HEK293 (cell line): ENCODE measurements at regions not wholly inside any gene's neighbourhood (a gene's known extent, or its start where the extent isn't known, plus 50 kb on each side); places are given as distances from the start of the nearest gene placed in this dataset.

Source experiments
- CTCF ChIA-PET: fragments of 350-600 bp; formaldehyde crosslinking; extraction: SDS; loops from one replicate; lab custom pipeline; 2021; ENCODE audit warnings: antibody characterized with exemption; lab: Yijun Ruan, JAX
- POLR2A ChIA-PET: fragments of 300-600 bp; formaldehyde crosslinking; extraction: SDS; loops from one replicate; lab custom pipeline; 2020; ENCODE audit warnings: antibody characterized with exemption, inconsistent platforms; lab: Yijun Ruan, JAX
- H3K27ac ChIP-seq: fragments of 200-500 bp; sonication (Bioruptor generic); 2 replicates; pipeline ENCODE4 v1.5.1; 2014; ENCODE audit warnings: low read depth, low read length, control low read depth, inconsistent platforms; ENCODE audit errors: extremely low read depth
- H3K36me3 ChIP-seq, 2 experiments: fragments of 200-500 bp in 1 of 2; sonication (Bioruptor generic) in 1 of 2; 1 replicate in 1 of 2; 2 replicates in 1 of 2; pipeline ENCODE4 v1.5.1; 2014 to 2017; ENCODE audit warnings: inconsistent platforms in 2 of 2, low read length in 2 of 2; ENCODE audit not compliant: control insufficient read depth in 2 of 2, insufficient read depth in 1 of 2
- H3K4me1 ChIP-seq: fragments of 200-500 bp; sonication (Bioruptor generic); 2 replicates; pipeline ENCODE4 v1.5.1; 2014; ENCODE audit warnings: mild to moderate bottlenecking, low read length, inconsistent platforms; ENCODE audit not compliant: control insufficient read depth, insufficient read depth
- H3K4me3 ChIP-seq: 2 replicates; pipeline ENCODE4 v1.5.1; 2011; ENCODE audit warnings: low read depth, mild to moderate bottlenecking, control low read depth, low read length, moderate library complexity
- H3K9me3 ChIP-seq: fragments of 200-500 bp; sonication (Bioruptor generic); 2 replicates; pipeline ENCODE4 v1.5.1; 2014; ENCODE audit warnings: low read depth, low read length, inconsistent platforms; ENCODE audit not compliant: control insufficient read depth, insufficient read depth
- OVOL3 ChIP-seq: fragments of 450-650 bp; formaldehyde crosslinking; IDR thresholded peaks from 2 replicates; pipeline ENCODE4 v1.5.1; 2016; ENCODE audit warnings: missing biosample characterization, missing genetic modification characterization
- ZBTB21 ChIP-seq: fragments of 450-650 bp; formaldehyde crosslinking; IDR thresholded peaks from 2 replicates; pipeline ENCODE4 v1.5.1; 2017; ENCODE audit warnings: missing biosample characterization, missing genetic modification characterization
- ZBTB7A ChIP-seq: fragments of 450-650 bp; formaldehyde crosslinking; IDR thresholded peaks from 2 replicates; pipeline ENCODE4 v1.5.1; 2016; ENCODE audit warnings: low read depth, missing biosample characterization, missing genetic modification characterization
- ZBTB8A ChIP-seq: fragments of 450-650 bp; formaldehyde crosslinking; IDR thresholded peaks from 2 replicates; pipeline ENCODE4 v1.5.1; 2016; ENCODE audit warnings: missing biosample characterization, missing genetic modification characterization
- ZIC2 ChIP-seq: fragments of 450-650 bp; formaldehyde crosslinking; IDR thresholded peaks from 2 replicates; pipeline ENCODE4 v1.5.1; 2016; ENCODE audit warnings: missing biosample characterization, missing genetic modification characterization
- ZNF274 ChIP-seq, 2 experiments: fragments of 200-500 bp in 1 of 2; fragments of 450-650 bp in 1 of 2; sonication (Bioruptor generic) in 1 of 2; formaldehyde crosslinking in 1 of 2; IDR thresholded peaks; 2 replicates each; pipeline versions ENCODE4 v1.5.1 to v1.6.1; 2014 to 2016; ENCODE audit warnings: borderline replicate concordance in 1 of 2, inconsistent platforms in 1 of 2, low read length in 1 of 2, missing biosample characterization in 1 of 2, missing genetic modification characterization in 1 of 2
- ZNF311 ChIP-seq: fragments of 450-650 bp; formaldehyde crosslinking; IDR thresholded peaks from 2 replicates; pipeline ENCODE4 v1.5.1; 2017; ENCODE audit warnings: missing biosample characterization, missing genetic modification characterization, borderline replicate concordance
- ZNF335 ChIP-seq: fragments of 450-650 bp; formaldehyde crosslinking; conservative IDR thresholded peaks from 2 replicates; pipeline ENCODE4 v1.5.1; 2016; ENCODE audit warnings: missing biosample characterization, missing genetic modification characterization
- ZNF350 ChIP-seq: fragments of 450-650 bp; formaldehyde crosslinking; IDR thresholded peaks from 2 replicates; pipeline ENCODE4 v1.5.0; 2017; ENCODE audit warnings: missing biosample characterization, mild to moderate bottlenecking, missing genetic modification characterization
- ZNF37A ChIP-seq: fragments of 450-650 bp; IDR thresholded peaks from 2 replicates; pipeline ENCODE4 v1.5.1; 2018; ENCODE audit warnings: missing biosample characterization, missing genetic modification characterization
- ZNF391 ChIP-seq: fragments of 450-650 bp; formaldehyde crosslinking; IDR thresholded peaks from 2 replicates; pipeline ENCODE4 v1.5.1; 2016; ENCODE audit warnings: low read depth, missing biosample characterization, missing genetic modification characterization, borderline replicate concordance
- ZNF426 ChIP-seq: fragments of 450-650 bp; formaldehyde crosslinking; IDR thresholded peaks from 2 replicates; pipeline ENCODE4 v1.5.1; 2017; ENCODE audit warnings: missing biosample characterization, missing genetic modification characterization, mild to moderate bottlenecking, inconsistent platforms, moderate library complexity
- ZSCAN30 ChIP-seq: fragments of 450-650 bp; IDR thresholded peaks from 2 replicates; pipeline ENCODE4 v1.5.1; 2018; ENCODE audit warnings: missing biosample characterization, mild to moderate bottlenecking, missing genetic modification characterization, moderate library complexity
- TF ChIP-seq, protein P1 (sequence below): fragments of 450-650 bp; formaldehyde crosslinking; IDR thresholded peaks from 2 replicates; pipeline ENCODE4 v1.5.1; 2016; ENCODE audit warnings: missing biosample characterization, missing genetic modification characterization
- TF ChIP-seq, protein P2 (sequence below): fragments of 450-650 bp; formaldehyde crosslinking; IDR thresholded peaks from 2 replicates; pipeline ENCODE4 v1.5.1; 2016; ENCODE audit warnings: missing biosample characterization, missing genetic modification characterization, borderline replicate concordance
- TF ChIP-seq, protein P3 (sequence below): fragments of 450-650 bp; formaldehyde crosslinking; IDR thresholded peaks from 2 replicates; pipeline ENCODE4 v1.5.1; 2016; ENCODE audit warnings: missing biosample characterization, missing genetic modification characterization

DNA sequence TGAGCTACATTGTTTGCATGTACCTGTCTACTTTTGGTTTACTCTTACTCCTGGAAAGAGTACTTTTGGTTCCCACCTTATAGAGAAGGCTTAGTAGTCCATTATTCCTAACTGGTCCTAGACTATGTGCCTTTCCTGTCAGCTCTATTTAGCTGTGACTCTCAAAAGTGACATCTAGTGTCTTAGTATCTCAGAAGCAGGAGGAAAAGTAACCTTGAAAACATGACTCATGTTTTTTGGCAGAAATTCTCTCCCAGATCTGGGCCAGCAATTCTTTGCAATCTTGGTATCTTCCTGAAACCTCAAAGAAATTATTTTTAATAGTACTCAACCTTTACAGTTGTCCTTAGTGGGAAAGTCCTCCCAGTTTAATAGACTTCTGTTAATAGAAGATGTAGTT, 691.7 kb upstream of the SEMA6A start:
- TF ChIP-seq ZIC2 (tag by site-specific recombination), result no peak
- Histone ChIP-seq H3K27ac (no peak overlapping the region), H3K9me3 (no peaks in the 10 kb centered on the region), H3K4me3 (no peak overlapping the region), H3K36me3 (no peaks in the 10 kb centered on the region), H3K4me1 (no peaks in the 10 kb centered on the region)
- CTCF ChIA-PET, result interaction anchor here (0.7 kb wide), 2 partner anchors 500 to 1499 kb away, joined by 3 to 6 read pairs; no protein-coding TSS in a partner anchor
- POLR2A ChIA-PET, result no interaction called here

DNA sequence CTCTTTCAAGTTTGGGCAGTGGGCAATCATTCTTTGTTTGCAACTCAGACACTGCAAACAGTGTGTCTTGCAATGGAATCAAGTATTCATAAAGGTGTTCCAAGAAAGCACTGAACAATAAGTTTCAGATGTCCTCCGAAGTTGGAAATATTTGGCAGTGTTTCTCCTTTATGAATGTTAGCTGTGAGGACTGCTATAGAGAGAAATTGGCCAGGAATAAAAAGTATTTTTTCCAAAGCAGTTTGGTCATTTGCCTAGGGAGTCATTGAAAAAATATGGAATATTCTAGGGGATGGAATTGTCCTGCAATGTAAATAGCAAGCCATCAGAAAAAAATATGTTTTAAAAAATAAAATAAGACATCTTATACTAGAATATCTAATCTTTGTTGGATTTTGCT, 688.6 kb upstream of the SEMA6A start:
- Histone ChIP-seq H3K4me1 (no peaks in the 10 kb centered on the region), H3K36me3 (no peaks in the 10 kb centered on the region), H3K27ac (no peak overlapping the region), H3K9me3 (no peaks in the 10 kb centered on the region), H3K4me3 (no peak overlapping the region)
- TF ChIP-seq ZNF311 (tag by site-specific recombination) (no peak), ZNF350 (no peak), ZNF426 (tag by site-specific recombination) (no peak), ZNF274 (IDR thresholded peaks at IDR 0.05; ENCODE audit: low read length) (no peak), ZNF274 (tag by site-specific recombination; IDR thresholded peaks at IDR 0.05; ENCODE audit: borderline replicate concordance) (no peak), ZNF37A (tag by site-specific recombination) (no peak), ZNF391 (no peak), ZBTB21 (tag by site-specific recombination) (no peak), ZBTB8A (tag by site-specific recombination) (no peak), OVOL3 (tag by site-specific recombination) (no peak), ZBTB7A (tag by site-specific recombination) (no peak), ZSCAN30 (no peak), ZNF335 (tag by site-specific recombination) (no peak)
- TF ChIP-seq, protein P1, sequence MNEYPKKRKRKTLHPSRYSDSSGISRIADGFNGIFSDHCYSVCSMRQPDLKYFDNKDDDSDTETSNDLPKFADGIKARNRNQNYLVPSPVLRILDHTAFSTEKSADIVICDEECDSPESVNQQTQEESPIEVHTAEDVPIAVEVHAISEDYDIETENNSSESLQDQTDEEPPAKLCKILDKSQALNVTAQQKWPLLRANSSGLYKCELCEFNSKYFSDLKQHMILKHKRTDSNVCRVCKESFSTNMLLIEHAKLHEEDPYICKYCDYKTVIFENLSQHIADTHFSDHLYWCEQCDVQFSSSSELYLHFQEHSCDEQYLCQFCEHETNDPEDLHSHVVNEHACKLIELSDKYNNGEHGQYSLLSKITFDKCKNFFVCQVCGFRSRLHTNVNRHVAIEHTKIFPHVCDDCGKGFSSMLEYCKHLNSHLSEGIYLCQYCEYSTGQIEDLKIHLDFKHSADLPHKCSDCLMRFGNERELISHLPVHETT (tag by site-specific recombination), result no peak
- TF ChIP-seq, protein P2, sequence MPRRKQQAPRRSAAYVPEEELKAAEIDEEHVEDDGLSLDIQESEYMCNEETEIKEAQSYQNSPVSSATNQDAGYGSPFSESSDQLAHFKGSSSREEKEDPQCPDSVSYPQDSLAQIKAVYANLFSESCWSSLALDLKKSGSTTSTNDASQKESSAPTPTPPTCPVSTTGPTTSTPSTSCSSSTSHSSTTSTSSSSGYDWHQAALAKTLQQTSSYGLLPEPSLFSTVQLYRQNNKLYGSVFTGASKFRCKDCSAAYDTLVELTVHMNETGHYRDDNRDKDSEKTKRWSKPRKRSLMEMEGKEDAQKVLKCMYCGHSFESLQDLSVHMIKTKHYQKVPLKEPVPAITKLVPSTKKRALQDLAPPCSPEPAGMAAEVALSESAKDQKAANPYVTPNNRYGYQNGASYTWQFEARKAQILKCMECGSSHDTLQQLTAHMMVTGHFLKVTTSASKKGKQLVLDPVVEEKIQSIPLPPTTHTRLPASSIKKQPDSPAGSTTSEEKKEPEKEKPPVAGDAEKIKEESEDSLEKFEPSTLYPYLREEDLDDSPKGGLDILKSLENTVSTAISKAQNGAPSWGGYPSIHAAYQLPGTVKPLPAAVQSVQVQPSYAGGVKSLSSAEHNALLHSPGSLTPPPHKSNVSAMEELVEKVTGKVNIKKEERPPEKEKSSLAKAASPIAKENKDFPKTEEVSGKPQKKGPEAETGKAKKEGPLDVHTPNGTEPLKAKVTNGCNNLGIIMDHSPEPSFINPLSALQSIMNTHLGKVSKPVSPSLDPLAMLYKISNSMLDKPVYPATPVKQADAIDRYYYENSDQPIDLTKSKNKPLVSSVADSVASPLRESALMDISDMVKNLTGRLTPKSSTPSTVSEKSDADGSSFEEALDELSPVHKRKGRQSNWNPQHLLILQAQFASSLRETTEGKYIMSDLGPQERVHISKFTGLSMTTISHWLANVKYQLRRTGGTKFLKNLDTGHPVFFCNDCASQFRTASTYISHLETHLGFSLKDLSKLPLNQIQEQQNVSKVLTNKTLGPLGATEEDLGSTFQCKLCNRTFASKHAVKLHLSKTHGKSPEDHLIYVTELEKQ (tag by site-specific recombination), result no peak
- TF ChIP-seq, protein P3, sequence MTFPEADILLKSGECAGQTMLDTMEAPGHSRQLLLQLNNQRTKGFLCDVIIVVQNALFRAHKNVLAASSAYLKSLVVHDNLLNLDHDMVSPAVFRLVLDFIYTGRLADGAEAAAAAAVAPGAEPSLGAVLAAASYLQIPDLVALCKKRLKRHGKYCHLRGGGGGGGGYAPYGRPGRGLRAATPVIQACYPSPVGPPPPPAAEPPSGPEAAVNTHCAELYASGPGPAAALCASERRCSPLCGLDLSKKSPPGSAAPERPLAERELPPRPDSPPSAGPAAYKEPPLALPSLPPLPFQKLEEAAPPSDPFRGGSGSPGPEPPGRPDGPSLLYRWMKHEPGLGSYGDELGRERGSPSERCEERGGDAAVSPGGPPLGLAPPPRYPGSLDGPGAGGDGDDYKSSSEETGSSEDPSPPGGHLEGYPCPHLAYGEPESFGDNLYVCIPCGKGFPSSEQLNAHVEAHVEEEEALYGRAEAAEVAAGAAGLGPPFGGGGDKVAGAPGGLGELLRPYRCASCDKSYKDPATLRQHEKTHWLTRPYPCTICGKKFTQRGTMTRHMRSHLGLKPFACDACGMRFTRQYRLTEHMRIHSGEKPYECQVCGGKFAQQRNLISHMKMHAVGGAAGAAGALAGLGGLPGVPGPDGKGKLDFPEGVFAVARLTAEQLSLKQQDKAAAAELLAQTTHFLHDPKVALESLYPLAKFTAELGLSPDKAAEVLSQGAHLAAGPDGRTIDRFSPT (tag by site-specific recombination), result no peak
- POLR2A ChIA-PET, result no interaction called here
- CTCF ChIA-PET, result no interaction called here
